AG09309 (cell line): ENCODE measurements at regions not wholly inside any gene's neighbourhood (a gene's known extent, or its start where the extent isn't known, plus 50 kb on each side); places are given as distances from the start of the nearest gene placed in this dataset.

ENCODE experiments used
- DNase-seq: peaks from one replicate; pipeline ENCODE4 v3.0.0-alpha.2; 2010; ENCODE audit warnings: low read depth
- H3K4me3 ChIP-seq: 2 replicates; pipeline ENCODE4 v1.5.1; 2011; ENCODE audit warnings: mild to moderate bottlenecking, low read depth, low read length, moderate library complexity; ENCODE audit not compliant: control insufficient read depth
- TF ChIP-seq, protein P1 (sequence below): IDR thresholded peaks from 2 replicates; pipeline ENCODE4 v1.5.1; 2011; ENCODE audit warnings: mild to moderate bottlenecking, low read depth, low read length, inconsistent platforms; ENCODE audit not compliant: insufficient read depth, control insufficient read depth; ENCODE audit errors: missing control alignments

DNA sequence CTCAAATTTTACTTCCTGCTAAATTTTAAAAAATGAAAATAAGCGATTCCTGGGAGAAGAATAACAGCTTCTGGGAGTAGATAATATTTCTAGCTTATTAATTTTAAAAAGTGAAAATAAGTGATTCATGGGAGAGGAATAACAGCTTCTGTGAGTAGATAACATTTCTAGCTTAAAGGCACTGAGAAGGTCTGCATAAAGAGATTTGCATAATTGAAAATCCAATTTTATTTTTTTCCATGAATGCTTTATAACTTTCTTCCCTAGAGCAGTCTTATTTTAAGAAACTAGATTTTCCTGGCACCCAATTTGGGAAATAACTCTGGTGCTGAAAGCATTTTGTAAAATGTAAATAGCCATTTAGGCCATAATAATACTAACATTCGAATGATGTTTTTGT lies 65.9 kb upstream of the ASTN2 start:
- DNase-seq: no peak
- no peak overlapping the region for H3K4me3 ChIP-seq
- TF ChIP-seq, protein P1, sequence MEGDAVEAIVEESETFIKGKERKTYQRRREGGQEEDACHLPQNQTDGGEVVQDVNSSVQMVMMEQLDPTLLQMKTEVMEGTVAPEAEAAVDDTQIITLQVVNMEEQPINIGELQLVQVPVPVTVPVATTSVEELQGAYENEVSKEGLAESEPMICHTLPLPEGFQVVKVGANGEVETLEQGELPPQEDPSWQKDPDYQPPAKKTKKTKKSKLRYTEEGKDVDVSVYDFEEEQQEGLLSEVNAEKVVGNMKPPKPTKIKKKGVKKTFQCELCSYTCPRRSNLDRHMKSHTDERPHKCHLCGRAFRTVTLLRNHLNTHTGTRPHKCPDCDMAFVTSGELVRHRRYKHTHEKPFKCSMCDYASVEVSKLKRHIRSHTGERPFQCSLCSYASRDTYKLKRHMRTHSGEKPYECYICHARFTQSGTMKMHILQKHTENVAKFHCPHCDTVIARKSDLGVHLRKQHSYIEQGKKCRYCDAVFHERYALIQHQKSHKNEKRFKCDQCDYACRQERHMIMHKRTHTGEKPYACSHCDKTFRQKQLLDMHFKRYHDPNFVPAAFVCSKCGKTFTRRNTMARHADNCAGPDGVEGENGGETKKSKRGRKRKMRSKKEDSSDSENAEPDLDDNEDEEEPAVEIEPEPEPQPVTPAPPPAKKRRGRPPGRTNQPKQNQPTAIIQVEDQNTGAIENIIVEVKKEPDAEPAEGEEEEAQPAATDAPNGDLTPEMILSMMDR: no peak

DNA sequence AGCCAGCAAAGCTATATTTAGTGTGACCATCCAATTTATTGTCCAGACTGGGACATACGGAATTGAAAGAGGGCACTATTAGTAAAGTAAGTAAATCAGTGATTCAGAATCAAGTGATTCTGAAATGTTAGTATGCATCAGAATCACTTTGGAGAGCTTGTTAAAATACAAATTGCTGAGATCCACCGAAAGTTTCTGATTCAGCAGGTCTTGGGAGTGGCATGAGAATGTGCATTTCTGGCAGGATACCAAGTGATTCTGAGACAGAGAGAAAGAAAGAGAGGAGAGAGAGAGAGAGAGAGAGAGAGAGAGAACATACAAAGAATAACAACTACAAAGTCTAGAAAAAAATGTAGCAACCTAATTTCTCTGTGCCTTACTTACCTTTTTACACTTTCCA lies 65.4 kb upstream of the ASTN2 start:
- no peak for DNase-seq
- TF ChIP-seq, protein P1: no peak
- no peak overlapping the region for H3K4me3 ChIP-seq

DNA sequence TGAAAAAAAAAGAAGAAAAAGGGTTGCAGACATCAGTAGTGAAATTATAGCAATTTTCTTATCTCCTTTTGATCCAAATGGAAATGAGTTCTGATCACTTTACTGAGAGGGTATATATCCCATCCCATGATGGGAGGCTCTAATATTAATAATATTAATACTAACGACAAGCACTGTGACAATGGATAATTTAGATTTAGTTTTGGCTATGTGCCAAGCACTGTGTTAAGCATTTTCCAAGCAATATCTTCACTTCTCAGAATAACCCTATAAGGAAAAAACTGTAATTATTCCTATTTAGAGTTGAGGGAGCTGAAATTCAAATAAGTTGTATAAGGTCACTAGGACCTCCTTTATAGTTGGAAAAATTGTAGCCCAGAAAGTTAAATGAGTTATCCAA lies 58.4 kb upstream of the ASTN2 start:
- TF ChIP-seq, protein P1: no peak
- no peak overlapping the region for H3K4me3 ChIP-seq
- DNase-seq: no peak

DNA sequence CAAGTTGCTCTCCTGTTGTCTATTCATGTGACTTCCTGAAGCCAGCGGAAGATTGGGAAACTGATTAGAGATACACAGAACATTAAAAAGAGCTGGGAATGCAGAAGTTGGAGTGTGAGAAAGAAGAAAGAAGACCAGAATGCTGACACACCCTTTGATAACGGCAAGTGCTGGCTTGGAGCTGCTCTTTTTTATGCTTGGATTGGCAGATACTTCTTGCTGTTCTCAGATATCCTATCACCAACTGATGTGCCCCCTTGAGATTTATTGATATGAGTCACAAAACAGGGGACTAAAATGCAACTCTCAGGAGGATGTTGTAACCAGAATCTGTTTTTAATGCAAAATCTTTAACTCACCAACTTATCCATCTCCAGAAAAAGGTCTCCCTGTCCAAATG lies 56.0 kb upstream of the ASTN2 start:
- no peak for DNase-seq
- TF ChIP-seq, protein P1: no peak
- H3K4me3 ChIP-seq: no peak overlapping the region

DNA sequence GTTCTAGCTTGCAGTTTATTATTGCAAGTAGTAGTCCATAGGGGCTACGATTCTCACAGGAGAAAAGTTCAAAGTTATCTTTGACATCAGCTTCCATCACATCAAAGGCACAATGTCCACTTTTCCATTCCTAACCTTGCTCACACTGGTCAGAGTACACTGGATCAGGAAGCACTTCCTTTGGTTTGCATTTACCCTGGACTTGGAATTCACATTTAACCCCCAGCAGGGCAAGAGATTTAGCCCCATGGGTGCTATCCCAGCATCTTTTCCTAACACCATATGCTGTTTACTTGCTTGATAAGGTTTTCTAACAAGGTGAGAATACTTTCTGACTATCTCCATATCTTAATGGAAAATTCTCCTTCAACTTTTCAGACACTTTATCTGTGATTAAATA lies 55.6 kb upstream of the ASTN2 start:
- H3K4me3 ChIP-seq: no peak overlapping the region
- TF ChIP-seq, protein P1: no peak
- no peak for DNase-seq

DNA sequence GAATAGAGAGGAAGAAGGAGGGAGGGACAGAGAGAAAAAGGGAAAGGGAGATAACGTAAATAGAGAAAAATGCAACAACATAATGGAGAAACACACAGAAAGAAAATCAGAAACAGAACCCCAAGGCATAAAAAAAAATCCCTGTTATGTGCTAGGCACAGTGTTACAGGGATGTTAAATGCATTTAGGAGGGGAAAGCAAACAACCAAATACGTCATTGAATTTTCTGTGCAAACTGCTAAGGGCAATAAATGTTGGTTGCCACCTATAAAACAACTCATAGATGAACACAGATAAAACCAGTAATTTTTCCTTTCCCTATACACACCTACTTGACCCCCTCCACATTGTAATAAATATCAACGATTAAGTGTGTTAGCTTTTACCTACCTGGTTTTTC lies 51.3 kb upstream of the ASTN2 start:
- H3K4me3 ChIP-seq: no peak overlapping the region
- DNase-seq: no peak
- TF ChIP-seq, protein P1: no peak

DNA sequence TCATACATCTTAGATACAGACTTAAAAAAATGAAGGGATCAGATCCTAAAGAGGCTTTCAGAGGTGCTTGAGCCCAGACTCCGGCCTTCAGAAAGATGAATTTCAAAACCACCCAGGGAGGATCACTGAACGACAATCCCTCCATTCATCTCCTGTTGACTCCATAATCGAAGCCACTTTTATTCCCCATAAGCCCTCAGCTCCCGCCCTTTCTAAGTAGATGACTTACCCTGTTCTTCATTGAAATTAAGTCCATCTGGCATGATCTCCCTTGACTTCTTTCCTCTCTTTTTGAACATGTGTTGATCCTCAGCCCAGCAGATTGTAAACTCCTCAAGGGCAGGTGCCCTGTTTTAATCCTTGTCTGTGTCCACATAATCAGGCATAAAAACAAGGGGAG lies 50.8 kb upstream of the ASTN2 start:
- TF ChIP-seq, protein P1: no peak
- no peak overlapping the region for H3K4me3 ChIP-seq
- DNase-seq: no peak
